Hepatocyte (in vitro differentiated cells): ENCODE measurements at regions not wholly inside any gene's neighbourhood (a gene's known extent, or its start where the extent isn't known, plus 50 kb on each side); places are given as distances from the start of the nearest gene placed in this dataset.

Source experiments
- DNase-seq: peaks from one replicate; pipeline ENCODE4 v3.0.0-alpha.2; 2016; ENCODE audit warnings: low spot score
- H2AFZ ChIP-seq: fragments of 200-600 bp; sonication (generic); 2 replicates; pipeline ENCODE4 v1.6.0; 2016; ENCODE audit warnings: antibody characterized with exemption, mild to moderate bottlenecking
- H3K27ac ChIP-seq: fragments of 200-600 bp; sonication (generic); 2 replicates; pipeline ENCODE4 v1.5.1; 2016; ENCODE audit warnings: mild to moderate bottlenecking
- H3K27me3 ChIP-seq: fragments of 200-600 bp; sonication (generic); 2 replicates; pipeline ENCODE4 v1.6.1; 2016
- H3K36me3 ChIP-seq: fragments of 200-600 bp; sonication (generic); replicated peaks from 2 replicates; pipeline ENCODE4 v1.5.1; 2016; ENCODE audit warnings: low read depth; ENCODE audit not compliant: insufficient read depth
- H3K4me1 ChIP-seq: fragments of 200-600 bp; sonication (generic); 2 replicates; pipeline ENCODE4 v1.5.1; 2016; ENCODE audit warnings: mild to moderate bottlenecking, moderate library complexity; ENCODE audit not compliant: insufficient read depth
- H3K4me2 ChIP-seq: fragments of 200-600 bp; sonication (generic); 2 replicates; pipeline ENCODE4 v1.6.0; 2016
- H3K4me3 ChIP-seq: fragments of 200-600 bp; sonication (generic); 2 replicates; pipeline ENCODE4 v1.5.1; 2016; ENCODE audit warnings: mild to moderate bottlenecking
- H3K79me2 ChIP-seq: fragments of 200-600 bp; sonication (generic); 2 replicates; pipeline ENCODE4 v1.6.0; 2017; ENCODE audit warnings: mild to moderate bottlenecking
- H3K9me2 ChIP-seq: fragments of 200-600 bp; sonication (generic); replicated peaks from 2 replicates; pipeline ENCODE4 v1.6.0; 2017; ENCODE audit warnings: mild to moderate bottlenecking; ENCODE audit not compliant: insufficient read depth
- H3K9me3 ChIP-seq: fragments of 200-600 bp; sonication (generic); 2 replicates; pipeline ENCODE4 v1.5.1; 2016; ENCODE audit warnings: low read depth, mild to moderate bottlenecking
- H4K20me1 ChIP-seq: fragments of 200-600 bp; sonication (generic); 2 replicates; pipeline ENCODE4 v1.6.0; 2016; ENCODE audit warnings: mild to moderate bottlenecking; ENCODE audit not compliant: insufficient read depth, poor library complexity, severe bottlenecking
- CTCF ChIP-seq: fragments of 200-600 bp; sonication (generic); IDR thresholded peaks from 2 replicates; pipeline ENCODE4 v1.5.1; 2016; ENCODE audit warnings: antibody characterized with exemption, mild to moderate bottlenecking; ENCODE audit not compliant: poor library complexity
- EZH2 ChIP-seq: fragments of 200-600 bp; sonication (generic); IDR thresholded peaks from 2 replicates; pipeline ENCODE4 v1.6.1; 2016; ENCODE audit warnings: antibody characterized with exemption, mild to moderate bottlenecking, borderline replicate concordance
- EZH2phosphoT487 ChIP-seq: fragments of 200-600 bp; sonication (generic); IDR thresholded peaks from one replicate; pipeline ENCODE4 v1.6.1; 2018; ENCODE audit warnings: antibody characterized with exemption, mild to moderate bottlenecking, low read depth, moderate library complexity; ENCODE audit not compliant: unreplicated experiment, severe bottlenecking
- WGBS: methylation state at CpG from one replicate; pipeline ENCODE4 v1.1.6; 2016; ENCODE audit warnings: low lambda C conversion rate; ENCODE audit errors: missing lambda C conversion rate; 5-methylcytosine and 5-hydroxymethylcytosine counted together

GRCh38 chr2:117179405-117179804 is 635.1 kb upstream of the DDX18 start:
- no peaks in the 10 kb centered on the region for H3K4me1 ChIP-seq
- no peaks in the 10 kb centered on the region for H3K27me3 ChIP-seq
- H3K4me3 ChIP-seq = no peak overlapping the region
- no peaks in the 10 kb centered on the region for H3K9me3 ChIP-seq
- H3K4me2 ChIP-seq = no peak overlapping the region
- H3K36me3 ChIP-seq = no peaks in the 10 kb centered on the region
- no peaks in the 10 kb centered on the region for H3K9me2 ChIP-seq
- 98% methylated on average over 3 of the region's 3 CpGs for WGBS
- TF ChIP-seq CTCF = no peak
- no peaks in the 10 kb centered on the region for H4K20me1 ChIP-seq
- no peak overlapping the region for H3K27ac ChIP-seq
- no peak for DNase-seq
- H3K79me2 ChIP-seq = no peaks in the 10 kb centered on the region
- no peak overlapping the region for H2AFZ ChIP-seq

- Histone ChIP-seq H3K27me3 (no peaks in the 10 kb centered on the region), H3K79me2 (no peaks in the 10 kb centered on the region), H3K4me3 (no peak overlapping the region), H3K9me3 (no peaks in the 10 kb centered on the region), H3K9me2 (no peaks in the 10 kb centered on the region), H3K27ac (no peak overlapping the region), H3K4me2 (no peak overlapping the region), H3K4me1 (no peaks in the 10 kb centered on the region), H4K20me1 (no peaks in the 10 kb centered on the region), H3K36me3 (no peaks in the 10 kb centered on the region), H2AFZ (no peak overlapping the region)
- TF ChIP-seq EZH2 (no peak), EZH2phosphoT487 (no peak), CTCF (no peak)
- no peak for DNase-seq
- WGBS = 94% methylated on average over 6 of the region's 6 CpGs
Measured at GRCh38 chr2:117190856-117191559, 623.5 kb upstream of the DDX18 start.

- H3K27me3 ChIP-seq = no peaks in the 10 kb centered on the region
- no peak for DNase-seq
- TF ChIP-seq EZH2 (no peak), EZH2phosphoT487 (no peak), CTCF (no peak)
- no peak overlapping the region for H3K4me3 ChIP-seq
- H3K36me3 ChIP-seq = no peaks in the 10 kb centered on the region
- H3K27ac ChIP-seq = no peak overlapping the region
- H2AFZ ChIP-seq = no peak overlapping the region
- H4K20me1 ChIP-seq = no peaks in the 10 kb centered on the region
- H3K9me3 ChIP-seq = no peaks in the 10 kb centered on the region
- 98% methylated on average over 4 of the region's 4 CpGs for WGBS
- no peak overlapping the region for H3K4me2 ChIP-seq
- H3K79me2 ChIP-seq = no peaks in the 10 kb centered on the region
- H3K9me2 ChIP-seq = no peaks in the 10 kb centered on the region
- H3K4me1 ChIP-seq = no peaks in the 10 kb centered on the region
Measured at GRCh38 chr2:117195381-117195780, 619.1 kb upstream of the DDX18 start.

- no peak overlapping the region for H3K27ac ChIP-seq
- H3K79me2 ChIP-seq = no peaks in the 10 kb centered on the region
- H3K4me1 ChIP-seq = no peaks in the 10 kb centered on the region
- no peaks in the 10 kb centered on the region for H3K9me3 ChIP-seq
- DNase-seq = no peak
- no peak overlapping the region for H3K4me3 ChIP-seq
- WGBS = 72% methylated on average over 4 of the region's 4 CpGs
- H4K20me1 ChIP-seq = no peaks in the 10 kb centered on the region
- TF ChIP-seq CTCF (no peak), EZH2phosphoT487 (no peak), EZH2 (no peak)
- H2AFZ ChIP-seq = no peak overlapping the region
- no peaks in the 10 kb centered on the region for H3K9me2 ChIP-seq
- no peak overlapping the region for H3K4me2 ChIP-seq
- no peaks in the 10 kb centered on the region for H3K36me3 ChIP-seq
- no peaks in the 10 kb centered on the region for H3K27me3 ChIP-seq
Measured at GRCh38 chr2:117199511-117199910, 615.0 kb upstream of the DDX18 start.
